Left ventricle myocardium superior (tissue), 1 donor: ENCODE measurements at regions not wholly inside any gene's neighbourhood (a gene's known extent, or its start where the extent isn't known, plus 50 kb on each side); places are given as distances from the start of the nearest gene placed in this dataset.
A peak's percentile ranks its signal among the peaks of the same experiment; 100 is the strongest.
"Not testable (repeated sequence)": the region's sequence is repeated elsewhere in the genome, so short reads cannot be mapped to it uniquely, and the experiment has no call there.

Source experiments
- ATAC-seq: fragments of 200-7000 bp; cut with Tn5 transposase; one replicate; pipeline ENCODE4 v1.9.1; 2020; ENCODE audit warnings: mild to moderate bottlenecking, moderate library complexity
- DNase-seq: peaks from one replicate; pipeline ENCODE4 v3.0.0-alpha.2; 2020
- intact Hi-C: fragments of 100-400 bp; cut with micrococcal nuclease; formaldehyde crosslinking; loops from one replicate; pipeline ENCODE4 v1.11.0; 2022
- donor health status: DM: no; HTN: yes; CAD: no; lungs with severe emphysema.

GRCh38 chr10:76815505-76815904 lies 822.1 kb downstream of the KCNMA1 start:
- intact Hi-C loops, DNase-seq, ATAC-seq: not testable (repeated sequence)

- intact Hi-C loops = no loop called here
- ATAC-seq = no peak
- no peak for DNase-seq
Observed at GRCh38 chr10:76811430-76811829, 826.2 kb downstream of the KCNMA1 start.

GRCh38 chr10:76788452-76788811 lies 849.2 kb downstream of the KCNMA1 start:
- no peak for DNase-seq
- intact Hi-C loops = no loop called here
- ATAC-seq = no peak

- intact Hi-C loops = no loop called here
- ATAC-seq = no peak
- no peak for DNase-seq
Observed at GRCh38 chr10:76787746-76788451, 849.7 kb downstream of the KCNMA1 start.

- intact Hi-C loops = no loop called here
- ATAC-seq = peak; percentile 32
- no peak for DNase-seq
Observed at GRCh38 chr10:76786504-76787072, 851.0 kb downstream of the KCNMA1 start.

- ATAC-seq (no peak), DNase-seq (no peak)
- intact Hi-C loops = no loop called here
Observed at GRCh38 chr10:76784076-76784475, 853.5 kb downstream of the KCNMA1 start.

GRCh38 chr10:76779796-76780301 lies 857.8 kb downstream of the KCNMA1 start:
- DNase-seq (no peak), ATAC-seq (no peak)
- intact Hi-C loops = no loop called here

- ATAC-seq (no peak), DNase-seq (no peak)
- intact Hi-C loops = no loop called here
Observed at GRCh38 chr10:76778914-76779795, 858.5 kb downstream of the KCNMA1 start.

- intact Hi-C loops = no loop called here
- ATAC-seq (peak; percentile 97), DNase-seq (peak; percentile 75)
Observed at GRCh38 chr10:76774987-76775603, 862.5 kb downstream of the KCNMA1 start.

GRCh38 chr10:76769582-76769981 lies 868.0 kb downstream of the KCNMA1 start:
- ATAC-seq (no peak), DNase-seq (no peak)
- intact Hi-C loops = no loop called here

GRCh38 chr10:76769161-76769560 lies 868.4 kb downstream of the KCNMA1 start:
- DNase-seq (no peak), ATAC-seq (no peak)
- intact Hi-C loops = no loop called here

- ATAC-seq = no peak
- intact Hi-C loops = no loop called here
- DNase-seq = no peak
Observed at GRCh38 chr10:76766682-76767081, 870.9 kb downstream of the KCNMA1 start.

GRCh38 chr10:76764921-76765320 lies 872.7 kb downstream of the KCNMA1 start:
- intact Hi-C loops = not testable (repeated sequence)

GRCh38 chr10:76764177-76764576 lies 873.4 kb downstream of the KCNMA1 start:
- DNase-seq (no peak), ATAC-seq (no peak)
- intact Hi-C loops = no loop called here

More at GRCh38 chr10:76764921-76765320, 872.7 kb downstream of the KCNMA1 start:
- ATAC-seq, DNase-seq: not testable (repeated sequence)

- DNase-seq (no peak), ATAC-seq (no peak)
- intact Hi-C loops = no loop called here
Observed at GRCh38 chr10:76763376-76763775, 874.2 kb downstream of the KCNMA1 start.

GRCh38 chr10:76759681-76760080 lies 877.9 kb downstream of the KCNMA1 start:
- no peak for ATAC-seq
- DNase-seq = no peak
- intact Hi-C loops = no loop called here

GRCh38 chr10:76743169-76743568 lies 894.4 kb downstream of the KCNMA1 start:
- DNase-seq (no peak), ATAC-seq (no peak)
- intact Hi-C loops = no loop called here

- intact Hi-C loops = no loop called here
- DNase-seq = no peak
- no peak for ATAC-seq
Observed at GRCh38 chr10:76740514-76740913, 897.1 kb downstream of the KCNMA1 start.

- ATAC-seq (no peak), DNase-seq (no peak)
- intact Hi-C loops = no loop called here
Observed at GRCh38 chr10:76738991-76739390, 898.6 kb downstream of the KCNMA1 start.
